GM12892 (cell line): ENCODE measurements at regions not wholly inside any gene's neighbourhood (a gene's known extent, or its start where the extent isn't known, plus 50 kb on each side); places are given as distances from the start of the nearest gene placed in this dataset.

Experiments
- POLR2AphosphoS5 ChIP-seq: IDR thresholded peaks from 2 replicates; pipeline ENCODE4 v1.6.1; 2011; ENCODE audit warnings: low read depth, low read length, control low read depth
- TAF1 ChIP-seq: IDR thresholded peaks from 2 replicates; pipeline ENCODE4 v1.6.1; 2011; ENCODE audit warnings: low read depth, mild to moderate bottlenecking, control low read depth, low read length, borderline replicate concordance

GRCh38 chr17:33438139-33438538 lies 145.0 kb upstream of the ASIC2 start:
- TF ChIP-seq TAF1 (no peak), POLR2AphosphoS5 (no peak)
